Esophagus squamous epithelium (tissue), 5 donors: ENCODE measurements at regions not wholly inside any gene's neighbourhood (a gene's known extent, or its start where the extent isn't known, plus 50 kb on each side); places are given as distances from the start of the nearest gene placed in this dataset.

ENCODE experiments used
- DNase-seq: peaks from one replicate; lab custom pipeline; 2025; lab: John Stamatoyannopoulos, UW
- H3K27ac ChIP-seq, 4 donors: fragments of 200-600 bp; sonication (generic); one replicate each; pipeline ENCODE4 v1.5.1; 2016 to 2019; ENCODE audit warnings: mild to moderate bottlenecking in 1 of 4
- H3K27me3 ChIP-seq, 4 donors: fragments of 200-600 bp; sonication (generic); 1 replicate in 3 of 4; 2 replicates in 1 of 4; pipeline versions ENCODE4 v1.5.1 to v1.6.0; 2017 to 2021; ENCODE audit warnings: antibody characterized with exemption in 1 of 4
- H3K36me3 ChIP-seq, 3 donors: fragments of 200-600 bp; sonication (generic); one replicate each; pipeline ENCODE4 v1.5.1; 2016 to 2019
- H3K4me1 ChIP-seq, 3 donors: fragments of 200-600 bp; sonication (generic); one replicate each; pipeline ENCODE4 v1.5.1; 2017 to 2019
- H3K4me3 ChIP-seq, 4 donors: fragments of 200-600 bp; sonication (generic); 1 replicate in 3 of 4; 2 replicates in 1 of 4; pipeline ENCODE4 v1.5.1; 2016 to 2019; ENCODE audit warnings: mild to moderate bottlenecking in 2 of 4, moderate library complexity in 1 of 4
- H3K9me3 ChIP-seq, 3 donors: fragments of 200-600 bp; sonication (generic); one replicate each; pipeline ENCODE4 v1.5.1; 2016 to 2019
- POLR2A ChIP-seq, 4 donors: fragments of 450-650 bp; IDR thresholded peaks; one replicate each; pipeline ENCODE4 v1.6.1; 2017; ENCODE audit warnings: antibody characterized with exemption in 4 of 4, mild to moderate bottlenecking in 4 of 4, moderate library complexity in 3 of 4
- WGBS, 2 donors: methylation state at CpG; one replicate each; pipeline ENCODE4 v1.1.5; 2018; 5-methylcytosine and 5-hydroxymethylcytosine counted together
- intact Hi-C: fragments of 100-400 bp; cut with DNase I; formaldehyde crosslinking; loops from one replicate; pipeline ENCODE4 v1.15.0; 2022
- TF ChIP-seq, protein P1 (sequence below), 6 experiments: fragments of 450-650 bp in 4 of 6; fragments of 200-600 bp in 2 of 6; sonication (generic) in 2 of 6; IDR thresholded peaks; one replicate each; pipeline ENCODE4 v1.5.1; 2016 to 2019; ENCODE audit warnings: antibody characterized with exemption in 6 of 6, mild to moderate bottlenecking in 4 of 6, moderate library complexity in 4 of 6
- donor health status: DM: yes; HTN: yes; CAD: no.

DNA sequence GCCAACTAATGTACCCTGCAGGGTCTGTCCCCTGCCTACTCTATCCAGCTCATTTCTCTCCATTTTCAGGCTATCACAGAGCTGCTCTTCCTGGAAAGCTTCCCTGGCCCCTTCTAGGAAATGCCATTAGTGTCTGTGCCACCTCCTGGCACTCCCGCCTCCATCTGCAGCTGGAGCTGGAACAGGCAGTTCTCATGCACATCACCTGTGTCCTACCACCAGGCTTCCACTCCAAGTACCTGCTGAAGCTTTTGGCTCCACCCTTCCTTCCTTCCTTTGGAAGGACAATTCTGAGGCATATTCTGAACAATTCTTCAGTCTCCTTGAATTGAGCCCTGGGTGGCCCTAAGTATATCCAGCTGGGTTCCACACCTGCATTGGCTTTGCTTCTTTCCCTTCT lies 156.2 kb upstream of the ZNF618 start:
- no peaks in the 10 kb centered on the region for H3K27me3 ChIP-seq
- H3K4me1 ChIP-seq: peaks cover 0 to 20% (median 0%) of the 10 kb centered on the region in 3 donors
- no peak overlapping the region for H3K4me3 ChIP-seq
- peaks cover 0 to 13% (median 0%) of the 10 kb centered on the region in 3 donors for H3K9me3 ChIP-seq
- no peak for TF ChIP-seq POLR2A (IDR thresholded peaks at IDR 0.05)
- 71% methylated on average over 1 of the region's 1 CpG; no CpG with 5 or more reads in 1 of the 2 donors for WGBS, 2 donors
- no peaks in the 10 kb centered on the region for H3K36me3 ChIP-seq
- no peak for DNase-seq
- intact Hi-C loops: no loop called here
- no peak overlapping the region for H3K27ac ChIP-seq

DNA sequence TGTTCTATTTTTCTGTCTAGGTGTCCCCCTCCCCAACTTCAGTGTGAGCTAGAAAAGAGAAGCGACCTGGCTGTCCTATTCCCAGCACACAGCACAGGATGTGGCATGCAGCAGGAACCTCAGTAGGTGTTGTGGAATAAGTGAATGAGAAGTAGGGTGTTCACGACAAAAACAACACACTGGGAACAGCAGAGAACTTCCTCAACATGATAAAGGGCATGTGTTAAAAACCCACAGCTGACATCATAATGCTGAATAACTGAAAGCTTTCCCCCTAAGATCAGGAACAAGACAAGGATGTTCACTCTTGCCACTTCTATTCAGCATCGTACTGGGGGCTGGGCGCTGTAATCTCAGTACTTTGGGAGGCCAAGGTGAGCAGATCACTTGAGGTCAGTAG lies 155.6 kb upstream of the ZNF618 start:
- Histone ChIP-seq H3K27me3 (no peaks in the 10 kb centered on the region), H3K36me3 (no peaks in the 10 kb centered on the region), H3K4me3 (no peak overlapping the region), H3K27ac (no peak overlapping the region), H3K9me3 (peaks cover 0 to 13% (median 0%) of the 10 kb centered on the region in 3 donors), H3K4me1 (peaks cover 0 to 20% (median 0%) of the 10 kb centered on the region in 3 donors)
- TF ChIP-seq, protein P1, sequence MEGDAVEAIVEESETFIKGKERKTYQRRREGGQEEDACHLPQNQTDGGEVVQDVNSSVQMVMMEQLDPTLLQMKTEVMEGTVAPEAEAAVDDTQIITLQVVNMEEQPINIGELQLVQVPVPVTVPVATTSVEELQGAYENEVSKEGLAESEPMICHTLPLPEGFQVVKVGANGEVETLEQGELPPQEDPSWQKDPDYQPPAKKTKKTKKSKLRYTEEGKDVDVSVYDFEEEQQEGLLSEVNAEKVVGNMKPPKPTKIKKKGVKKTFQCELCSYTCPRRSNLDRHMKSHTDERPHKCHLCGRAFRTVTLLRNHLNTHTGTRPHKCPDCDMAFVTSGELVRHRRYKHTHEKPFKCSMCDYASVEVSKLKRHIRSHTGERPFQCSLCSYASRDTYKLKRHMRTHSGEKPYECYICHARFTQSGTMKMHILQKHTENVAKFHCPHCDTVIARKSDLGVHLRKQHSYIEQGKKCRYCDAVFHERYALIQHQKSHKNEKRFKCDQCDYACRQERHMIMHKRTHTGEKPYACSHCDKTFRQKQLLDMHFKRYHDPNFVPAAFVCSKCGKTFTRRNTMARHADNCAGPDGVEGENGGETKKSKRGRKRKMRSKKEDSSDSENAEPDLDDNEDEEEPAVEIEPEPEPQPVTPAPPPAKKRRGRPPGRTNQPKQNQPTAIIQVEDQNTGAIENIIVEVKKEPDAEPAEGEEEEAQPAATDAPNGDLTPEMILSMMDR (IDR thresholded peaks at IDR 0.05): no peak
- no peak for TF ChIP-seq POLR2A (IDR thresholded peaks at IDR 0.05)
- intact Hi-C loops: no loop called here
- WGBS, 2 donors: 64 to 66% methylated on average over 4 of the region's 4 CpGs
- no peak for DNase-seq

DNA sequence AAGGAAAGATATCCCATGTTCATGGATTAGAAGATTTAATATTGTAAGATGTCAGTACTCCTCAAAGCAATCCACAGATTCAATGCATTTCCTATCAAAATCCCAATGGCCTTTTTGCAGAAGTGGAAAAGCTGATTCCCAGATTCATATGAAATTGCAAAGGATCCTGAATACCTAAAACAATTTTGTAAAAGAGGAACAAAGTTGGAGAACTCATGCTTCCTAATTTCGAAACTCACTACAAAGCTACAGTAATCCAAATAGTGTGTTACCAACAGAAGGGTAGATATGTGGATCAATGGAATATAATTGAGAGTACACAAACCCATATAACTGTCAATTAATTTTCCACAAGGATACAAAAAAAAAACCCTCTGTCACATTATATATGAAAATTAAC lies 154.3 kb upstream of the ZNF618 start:
- no peak for TF ChIP-seq POLR2A (IDR thresholded peaks at IDR 0.05)
- TF ChIP-seq, protein P1 (IDR thresholded peaks at IDR 0.05): no peak
- H3K27me3 ChIP-seq: no peaks in the 10 kb centered on the region
- H3K9me3 ChIP-seq: peaks cover 0 to 3% (median 0%) of the 10 kb centered on the region in 3 donors
- no peaks in the 10 kb centered on the region for H3K36me3 ChIP-seq
- intact Hi-C loops: no loop called here
- WGBS, 2 donors: 64 to 88% methylated on average over 1 of the region's 1 CpG
- H3K4me3 ChIP-seq: no peak overlapping the region
- peaks cover 0 to 8% (median 0%) of the 10 kb centered on the region in 3 donors for H3K4me1 ChIP-seq
- no peak for DNase-seq
- no peak overlapping the region for H3K27ac ChIP-seq

DNA sequence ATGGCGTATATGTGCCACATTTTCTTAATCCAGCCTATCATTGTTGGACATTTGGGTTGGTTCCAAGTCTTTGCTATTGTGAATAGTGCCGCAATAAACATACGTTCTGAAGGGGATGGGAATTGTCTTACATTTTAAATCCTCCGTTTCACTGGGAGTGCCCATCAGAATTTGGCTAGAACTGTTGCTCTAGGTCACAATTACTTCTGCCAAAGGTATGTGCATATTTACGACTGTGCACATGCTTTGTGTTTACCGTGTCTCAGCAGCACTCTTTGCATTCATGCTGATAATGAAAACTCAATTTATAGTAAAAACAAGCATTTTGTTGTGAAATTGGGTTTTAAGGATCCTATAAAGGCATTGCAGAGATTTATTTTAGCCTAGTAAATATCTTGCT lies 151.9 kb upstream of the ZNF618 start:
- no peak for TF ChIP-seq POLR2A (IDR thresholded peaks at IDR 0.05)
- TF ChIP-seq, protein P1 (IDR thresholded peaks at IDR 0.05): no peak
- DNase-seq: no peak
- no peak overlapping the region for H3K4me3 ChIP-seq
- no peak overlapping the region for H3K27ac ChIP-seq
- no peaks in the 10 kb centered on the region for H3K4me1 ChIP-seq
- intact Hi-C loops: no loop called here
- H3K36me3 ChIP-seq: no peaks in the 10 kb centered on the region
- WGBS, 2 donors: 69 to 86% methylated on average over 5 to 6 of the region's 6 CpGs
- peaks cover 0 to 6% (median 5%) of the 10 kb centered on the region in 3 donors for H3K9me3 ChIP-seq
- H3K27me3 ChIP-seq: no peaks in the 10 kb centered on the region

DNA sequence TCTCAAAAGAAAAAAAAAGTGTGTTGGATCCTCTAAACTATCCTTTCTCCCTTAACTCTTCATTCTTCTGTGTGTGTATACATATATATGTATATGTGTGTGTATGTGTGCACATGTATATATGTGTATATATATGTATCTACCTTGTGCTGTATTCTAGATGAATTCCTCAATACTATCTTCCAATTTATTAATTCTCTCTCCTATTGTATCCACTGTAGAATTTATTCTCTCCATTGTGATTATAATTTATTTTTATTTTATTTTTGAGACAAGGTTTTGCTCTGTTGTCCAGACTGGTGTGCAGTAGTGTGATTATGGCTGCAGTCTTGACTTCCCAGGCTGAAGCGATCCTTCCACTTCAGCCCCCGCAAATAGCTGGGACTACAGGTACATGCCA lies 147.1 kb upstream of the ZNF618 start:
- no peak overlapping the region for H3K27ac ChIP-seq
- 92 to 100% methylated on average over 2 of the region's 2 CpGs for WGBS, 2 donors
- H3K4me3 ChIP-seq: no peak overlapping the region
- no peak for DNase-seq
- H3K36me3 ChIP-seq: no peaks in the 10 kb centered on the region
- H3K27me3 ChIP-seq: peaks cover 0 to 7% (median 0%) of the 10 kb centered on the region in 4 donors
- intact Hi-C loops: no loop called here
- H3K4me1 ChIP-seq: no peaks in the 10 kb centered on the region
- peaks cover 0 to 9% (median 8%) of the 10 kb centered on the region in 3 donors for H3K9me3 ChIP-seq
- TF ChIP-seq, protein P1 (IDR thresholded peaks at IDR 0.05): no peak
- no peak for TF ChIP-seq POLR2A (IDR thresholded peaks at IDR 0.05)

DNA sequence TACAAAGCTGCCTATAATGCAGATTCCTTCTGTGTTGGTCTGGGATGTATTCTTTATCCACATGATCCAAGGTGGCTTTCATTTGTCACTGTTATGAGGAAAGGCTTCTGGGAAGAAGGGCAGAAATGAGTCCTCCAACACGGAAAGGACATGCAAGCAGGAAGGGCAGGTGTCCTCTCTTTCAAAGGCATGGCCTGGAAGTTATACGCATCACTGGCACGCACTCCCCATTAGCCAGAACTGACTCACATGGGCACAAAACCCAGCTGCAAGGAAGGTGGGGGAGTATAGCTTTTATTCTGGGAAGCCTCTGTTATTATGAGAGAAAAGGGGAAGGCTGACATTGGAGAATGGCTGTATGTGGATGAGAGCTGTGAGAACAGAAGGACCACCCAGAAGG lies 141.3 kb upstream of the ZNF618 start:
- peaks cover 0 to 3% (median 0%) of the 10 kb centered on the region in 3 donors for H3K9me3 ChIP-seq
- intact Hi-C loops: no loop called here
- TF ChIP-seq POLR2A (IDR thresholded peaks at IDR 0.05): no peak
- TF ChIP-seq, protein P1 (IDR thresholded peaks at IDR 0.05): no peak
- H3K27ac ChIP-seq: no peak overlapping the region
- H3K36me3 ChIP-seq: no peaks in the 10 kb centered on the region
- H3K27me3 ChIP-seq: peaks cover 0 to 7% (median 0%) of the 10 kb centered on the region in 4 donors
- 58 to 61% methylated on average over 2 to 3 of the region's 3 CpGs for WGBS, 2 donors
- no peaks in the 10 kb centered on the region for H3K4me1 ChIP-seq
- DNase-seq: no peak
- no peak overlapping the region for H3K4me3 ChIP-seq
